GF-D8 (cell line): ENCODE measurements at regions not wholly inside any gene's neighbourhood (a gene's known extent, or its start where the extent isn't known, plus 50 kb on each side); places are given as distances from the start of the nearest gene placed in this dataset.
"Not testable (repeated sequence)": the region's sequence is repeated elsewhere in the genome, so short reads cannot be mapped to it uniquely, and the experiment has no call there.

Source experiments
- DNase-seq: peaks from one replicate; lab custom pipeline; 2025; lab: John Stamatoyannopoulos, UW

DNA sequence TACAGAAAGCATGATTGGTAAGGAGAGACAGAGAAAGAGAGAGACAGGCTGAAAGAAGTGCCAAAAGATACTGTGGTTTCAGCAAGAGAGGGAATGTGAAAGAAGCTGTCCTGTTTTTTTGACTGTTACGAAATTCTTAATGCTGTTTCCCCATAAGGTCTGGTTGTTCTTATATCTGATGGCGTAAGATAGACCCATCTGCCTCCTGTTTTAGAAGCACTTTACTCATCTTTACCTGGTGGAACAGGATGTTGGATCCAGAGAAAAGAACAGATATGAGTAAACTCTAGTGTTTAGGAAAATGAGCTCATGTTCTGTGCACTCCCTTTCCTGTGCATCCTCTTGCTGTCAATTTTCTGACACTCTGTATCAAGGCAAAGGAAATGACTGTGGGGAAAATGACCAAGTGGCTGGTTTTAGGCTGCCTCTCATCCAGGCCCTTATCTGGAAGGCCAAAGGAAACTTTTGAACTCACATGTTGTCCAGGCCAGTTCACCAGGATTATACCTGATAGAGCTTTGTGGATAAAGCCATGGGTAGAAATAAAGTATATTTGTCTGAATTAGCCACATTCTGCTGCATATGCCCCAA lies 311.7 kb upstream of the HTR2C start:
- DNase-seq: no peak

DNA sequence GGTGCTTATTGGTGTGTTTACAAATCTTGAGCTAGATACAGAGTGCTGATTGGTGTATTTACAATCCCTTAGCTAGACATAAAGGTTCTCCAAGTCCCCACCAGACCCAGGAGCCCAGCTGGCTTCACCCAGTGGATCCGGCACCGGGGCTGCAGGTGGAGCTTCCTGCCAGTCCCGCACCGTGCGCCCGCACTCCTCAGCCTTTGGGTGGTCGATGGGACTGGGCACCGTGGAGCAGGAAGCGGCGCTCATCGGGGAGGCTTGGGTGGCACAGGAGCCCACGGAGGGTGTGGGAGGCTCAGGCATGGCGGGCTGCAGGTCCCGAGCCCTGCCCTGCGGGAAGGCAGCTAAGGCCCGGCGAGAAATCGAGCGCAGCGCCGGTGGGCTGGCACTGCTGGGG lies 313.5 kb upstream of the HTR2C start:
- not testable (repeated sequence) for DNase-seq

DNA sequence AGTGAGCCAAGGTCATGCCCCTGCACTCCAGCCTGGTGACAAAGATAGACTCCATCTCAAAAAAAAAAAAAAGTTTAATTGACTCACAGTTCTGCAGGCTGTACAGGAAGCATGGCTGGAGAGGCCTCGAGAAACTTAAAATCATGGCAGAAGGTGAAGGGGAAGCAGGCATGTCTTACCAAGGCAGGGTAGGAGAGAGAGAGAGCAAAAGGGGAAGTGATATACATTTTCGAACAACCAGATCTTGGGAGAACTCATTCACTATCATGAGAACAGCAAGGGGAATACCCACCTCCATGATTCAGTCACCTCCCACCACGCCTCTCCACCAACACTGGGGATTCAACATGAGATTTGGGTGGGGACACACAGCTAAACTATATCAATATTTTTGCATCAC lies 315.2 kb upstream of the HTR2C start:
- DNase-seq: no peak

DNA sequence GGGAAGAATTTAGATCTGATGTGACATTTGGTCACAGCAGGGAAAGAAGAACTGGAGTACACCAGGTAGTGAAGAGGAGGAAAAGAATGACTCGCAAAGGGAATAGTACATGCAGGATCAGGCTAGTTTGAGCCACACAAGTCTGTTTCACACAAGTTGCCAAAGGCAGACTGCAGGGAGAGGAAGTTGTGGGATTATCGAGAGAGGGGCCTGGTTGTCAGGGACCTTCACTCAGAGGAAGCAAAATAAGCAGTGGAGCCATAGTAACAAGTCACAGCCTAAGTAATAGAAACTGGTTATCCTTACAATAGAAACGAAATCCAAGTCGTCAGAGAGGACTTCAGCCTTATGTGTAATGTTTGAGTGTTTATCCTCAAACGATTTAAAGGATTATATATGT lies 316.7 kb upstream of the HTR2C start:
- DNase-seq: no peak

DNA sequence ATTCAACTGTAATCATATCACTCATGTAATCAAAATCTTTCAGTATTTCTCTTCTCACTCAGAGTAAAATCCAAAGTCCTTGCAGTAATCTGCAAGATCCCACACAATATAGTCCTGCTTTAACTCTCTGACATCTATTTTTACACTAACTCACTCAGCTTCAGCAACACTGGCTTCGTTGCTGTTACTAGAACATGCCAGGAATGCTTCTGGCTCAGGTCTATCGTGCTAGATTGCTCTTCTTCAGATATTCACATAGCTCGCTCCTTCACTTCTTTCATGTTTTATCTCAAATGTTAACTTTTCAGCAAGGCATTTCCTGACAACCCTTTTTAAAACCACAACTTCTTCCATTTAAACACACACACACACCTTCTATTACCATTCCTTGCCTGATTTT lies 331.7 kb upstream of the HTR2C start:
- no peak for DNase-seq

DNA sequence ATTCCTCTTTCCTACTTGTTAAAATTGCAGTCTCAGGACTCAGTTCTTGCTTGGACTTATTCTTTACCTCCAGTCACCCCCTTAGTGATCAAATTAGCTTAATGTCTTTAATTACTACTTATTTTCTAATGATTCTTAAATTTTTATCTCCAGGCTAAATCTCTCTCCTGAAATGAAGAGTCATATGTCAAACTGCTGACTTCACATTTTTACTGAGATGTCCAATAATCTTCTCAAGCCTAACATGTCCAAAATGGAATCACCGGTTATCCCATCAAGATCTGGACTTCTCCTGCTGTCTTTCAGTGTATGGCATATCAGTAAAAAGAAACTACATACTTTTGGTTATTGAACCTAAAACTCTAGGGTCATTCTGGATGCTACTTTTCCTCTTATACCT lies 332.3 kb upstream of the HTR2C start:
- DNase-seq: no peak

DNA sequence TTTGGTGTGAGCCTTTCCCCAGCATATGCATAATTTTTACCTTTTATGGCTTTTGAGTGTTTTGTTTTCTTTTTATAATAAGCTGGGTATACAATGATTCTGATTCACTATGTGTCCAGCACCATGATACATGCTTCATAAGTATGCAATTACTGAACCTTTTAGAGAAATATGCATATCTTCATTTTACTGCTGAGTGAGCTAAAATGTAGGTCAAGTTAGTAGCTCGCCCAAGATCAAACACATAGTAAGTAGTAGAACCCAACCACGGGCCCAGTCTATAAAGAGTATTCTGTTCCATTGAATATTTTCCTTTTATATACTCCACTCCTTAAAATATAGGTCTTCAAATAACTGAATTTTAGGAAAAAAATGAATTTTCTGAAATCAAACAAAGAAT lies 362.4 kb upstream of the HTR2C start:
- no peak for DNase-seq

DNA sequence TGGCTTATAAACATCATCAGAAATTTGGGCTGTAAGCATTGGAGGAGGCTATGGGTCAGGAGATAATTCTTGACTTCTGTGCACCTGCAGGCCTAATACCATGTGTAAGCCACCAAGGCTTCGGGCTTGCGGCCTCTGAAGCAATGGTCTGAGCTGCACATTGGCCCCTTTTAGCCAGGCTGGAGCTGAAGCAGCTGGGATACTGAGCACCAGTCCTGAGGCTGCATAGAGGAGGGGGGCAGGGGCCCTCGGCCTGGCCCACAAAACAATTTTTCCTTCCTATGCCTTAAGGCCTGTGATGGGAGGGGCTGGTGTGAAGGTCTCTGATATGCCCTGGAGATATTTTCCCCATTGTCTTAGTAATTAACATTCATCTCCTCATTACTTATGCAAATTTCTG lies 373.0 kb upstream of the HTR2C start:
- no peak for DNase-seq

DNA sequence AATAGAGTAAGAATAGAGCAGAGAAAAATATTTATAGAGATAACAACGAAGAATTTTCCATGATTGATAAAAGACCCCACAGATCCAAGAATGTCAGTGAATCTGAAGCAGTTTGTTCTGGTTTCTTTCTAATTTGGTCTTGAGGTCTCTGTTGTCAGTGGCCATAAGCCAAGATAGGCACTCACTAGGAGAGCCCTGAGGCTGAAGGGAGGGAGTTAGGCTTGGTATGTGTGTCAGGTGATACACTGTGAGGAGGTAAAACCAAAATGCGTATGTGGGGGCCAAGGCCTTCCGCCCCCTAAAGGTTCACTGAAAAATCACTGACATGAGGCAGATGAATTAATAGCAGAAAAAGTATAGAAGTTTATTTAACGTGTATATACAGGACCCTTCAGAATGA lies 382.3 kb upstream of the HTR2C start:
- DNase-seq: no peak

DNA sequence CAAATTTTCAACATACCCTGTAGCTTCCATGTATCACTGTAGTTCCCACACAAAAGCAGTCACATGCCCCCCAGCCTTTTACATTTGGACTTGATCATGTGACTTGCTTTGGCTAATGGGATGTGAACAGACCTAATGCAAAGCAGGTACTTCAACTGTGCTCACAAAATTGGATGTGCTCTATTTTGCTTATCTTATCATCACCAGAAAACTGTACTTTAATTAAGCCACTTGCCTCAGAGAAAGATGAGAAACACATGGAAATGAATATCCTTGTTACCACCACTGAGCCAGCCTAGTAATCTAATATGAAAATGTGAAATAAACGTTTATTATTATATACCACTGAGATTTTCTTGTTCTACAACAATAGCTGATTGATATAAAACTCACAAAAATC lies 402.7 kb upstream of the HTR2C start:
- no peak for DNase-seq

DNA sequence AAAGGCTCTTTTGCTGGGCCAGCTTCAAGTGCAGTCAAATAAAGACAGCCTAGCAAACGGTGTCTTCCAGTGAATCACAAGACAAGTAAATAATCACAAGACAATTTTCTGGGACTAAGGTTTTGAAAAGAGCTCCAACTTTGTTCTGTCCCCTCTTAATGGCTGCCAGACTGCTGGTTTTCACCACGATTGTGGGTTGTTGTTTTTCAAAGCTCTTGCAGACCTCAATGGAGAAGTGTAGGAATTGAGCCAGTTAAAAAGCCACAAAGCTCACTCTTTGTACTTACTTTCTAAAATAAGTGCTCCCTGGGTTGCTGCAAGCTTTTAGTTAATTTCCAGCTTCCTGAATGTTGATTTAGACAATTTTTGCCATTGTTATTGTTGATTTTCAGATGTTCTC lies 405.8 kb upstream of the HTR2C start:
- DNase-seq: no peak

DNA sequence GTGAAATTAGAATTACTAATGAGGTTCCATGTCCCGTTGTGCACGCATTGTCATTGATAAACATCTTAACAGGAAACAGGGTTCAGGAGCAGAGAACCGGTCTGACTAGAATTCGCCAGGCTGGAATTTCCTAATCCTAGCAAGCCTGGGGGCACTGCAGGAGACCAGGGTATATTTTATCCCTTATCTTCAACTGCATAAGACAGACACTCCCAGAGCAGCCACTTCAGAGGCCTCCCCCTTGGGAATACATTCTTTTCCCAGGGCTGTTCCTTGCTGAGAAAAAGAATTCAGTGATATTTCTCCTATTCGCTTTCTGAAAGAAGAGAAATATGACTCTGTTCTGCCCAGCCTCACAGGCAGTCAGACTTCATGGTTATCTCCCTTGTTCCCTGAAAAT lies 416.6 kb upstream of the HTR2C start:
- DNase-seq: not testable (repeated sequence)

DNA sequence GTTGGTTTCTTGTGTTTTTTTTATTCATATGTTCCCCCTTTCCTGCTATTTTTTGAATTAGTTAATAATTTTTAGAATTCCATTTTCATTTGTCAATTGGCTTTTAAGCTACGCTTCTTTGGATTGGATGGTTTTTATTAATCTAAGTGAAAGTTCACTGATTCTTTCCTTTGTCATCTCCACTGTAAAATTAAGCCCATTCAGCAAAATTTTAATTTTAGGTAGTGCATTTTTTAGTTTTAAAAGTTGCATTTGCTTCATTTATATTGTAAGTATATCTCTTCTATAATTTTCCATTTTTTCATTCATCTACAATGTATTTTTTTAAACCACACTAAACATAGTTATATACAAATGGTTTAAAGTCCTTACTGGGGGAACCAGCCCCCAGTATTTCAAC lies 417.3 kb upstream of the HTR2C start:
- DNase-seq: no peak

DNA sequence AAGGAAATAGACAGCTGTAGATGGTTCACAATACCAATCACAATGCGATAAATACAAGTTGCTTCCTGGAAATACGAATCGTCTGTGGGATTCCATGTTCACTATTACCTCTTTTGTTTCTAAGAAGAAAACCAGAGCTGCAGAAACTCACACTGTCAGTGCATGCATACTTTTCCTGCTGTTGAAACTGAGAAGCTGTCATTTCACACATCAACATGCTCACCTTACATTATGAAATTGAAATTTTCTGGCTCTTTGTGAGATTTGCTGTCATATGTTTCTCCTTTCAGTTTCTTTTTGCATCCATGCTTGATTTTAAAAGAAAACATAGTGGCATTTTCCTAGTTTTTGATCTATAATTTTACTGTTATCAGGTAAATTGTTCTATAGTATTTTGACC lies 418.3 kb upstream of the HTR2C start:
- no peak for DNase-seq

DNA sequence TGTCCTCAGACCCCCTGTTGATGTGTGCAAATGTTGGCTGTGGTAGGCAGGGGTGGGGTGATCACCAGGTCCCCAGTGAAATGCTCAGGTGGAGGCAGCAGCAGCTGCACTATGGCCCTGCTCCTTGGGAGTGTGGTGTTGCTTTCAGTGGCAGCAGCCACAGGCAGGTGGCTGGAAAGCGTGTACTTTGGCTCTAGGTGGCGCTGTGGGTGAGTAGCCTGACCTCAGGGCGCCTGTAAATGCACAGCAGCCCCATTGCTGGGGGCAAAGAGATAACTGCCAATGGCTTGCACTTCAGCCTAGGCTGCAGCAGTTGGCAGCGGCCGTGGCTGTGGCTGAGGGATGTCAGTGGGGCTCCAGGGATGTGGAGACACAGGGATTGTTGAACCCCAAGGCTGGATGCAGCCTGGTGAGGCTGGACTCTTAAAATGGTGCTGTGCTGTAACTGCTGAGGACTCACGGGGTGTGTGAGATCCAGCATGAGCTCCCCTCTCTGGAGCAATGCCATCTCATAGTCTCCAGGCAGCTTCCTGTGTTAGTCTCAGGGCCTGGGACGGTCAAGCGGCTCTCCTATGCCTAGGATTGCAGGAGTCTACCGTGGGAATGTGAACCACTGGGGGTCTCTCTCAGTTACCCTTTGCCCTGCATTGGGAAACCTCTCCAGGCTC lies 421.7 kb upstream of the HTR2C start:
- DNase-seq: no peak

DNA sequence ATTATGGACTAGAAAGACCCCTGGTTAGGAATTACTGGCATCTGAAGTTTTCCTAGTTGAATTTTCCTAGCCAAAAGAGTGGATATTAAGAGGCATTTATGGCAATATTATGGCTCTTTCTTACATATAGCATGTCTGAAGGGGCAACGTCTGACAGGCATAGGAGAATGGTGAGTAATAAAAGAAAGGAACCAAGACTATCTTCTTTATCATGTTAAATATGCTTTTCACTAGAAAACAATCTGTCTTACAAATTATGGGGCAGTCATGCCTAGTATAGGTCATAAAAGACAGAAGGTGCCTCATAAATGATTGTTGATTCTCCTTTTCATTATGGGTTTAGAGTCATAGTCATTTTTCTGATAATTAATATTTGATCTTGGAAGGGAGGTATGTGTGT lies 431.1 kb upstream of the HTR2C start:
- no peak for DNase-seq

DNA sequence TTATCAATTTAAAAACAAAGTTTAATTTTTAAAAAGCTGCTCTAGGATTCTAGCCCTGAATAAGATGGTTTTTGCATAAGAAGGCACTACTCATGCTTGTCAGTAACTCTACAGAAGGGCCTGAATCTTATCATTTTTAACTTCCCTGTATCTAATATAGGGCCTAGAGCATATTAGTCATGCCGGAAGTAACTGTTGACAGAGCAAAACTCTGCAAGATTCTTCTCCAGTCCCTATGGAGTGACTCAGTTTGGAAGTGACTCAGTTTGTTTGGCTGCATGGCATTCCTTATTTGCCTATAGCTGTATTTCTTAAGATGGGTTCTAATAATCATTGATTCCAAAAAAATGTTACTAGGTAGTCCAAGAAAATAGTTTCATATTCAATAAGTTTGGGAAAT lies 431.8 kb upstream of the HTR2C start:
- no peak for DNase-seq

DNA sequence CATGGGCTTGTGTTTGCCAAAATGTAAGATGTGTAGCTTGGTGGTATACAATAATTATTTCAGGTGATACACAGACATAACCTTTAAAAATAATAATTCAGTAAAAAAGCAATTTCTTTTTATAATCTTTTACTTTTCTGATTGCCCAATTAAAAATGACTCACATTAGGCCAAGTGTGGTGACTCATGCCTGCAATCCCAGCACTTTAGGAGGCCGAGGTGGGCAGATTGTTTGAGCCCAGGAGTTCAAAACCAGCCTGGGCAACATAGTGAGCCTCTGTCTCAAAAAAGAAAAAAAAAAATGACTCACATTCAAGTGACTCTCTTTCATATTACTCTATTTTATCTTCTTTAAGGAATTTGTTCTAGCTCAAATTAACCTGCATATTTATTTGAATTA lies 449.4 kb upstream of the HTR2C start:
- DNase-seq: no peak

DNA sequence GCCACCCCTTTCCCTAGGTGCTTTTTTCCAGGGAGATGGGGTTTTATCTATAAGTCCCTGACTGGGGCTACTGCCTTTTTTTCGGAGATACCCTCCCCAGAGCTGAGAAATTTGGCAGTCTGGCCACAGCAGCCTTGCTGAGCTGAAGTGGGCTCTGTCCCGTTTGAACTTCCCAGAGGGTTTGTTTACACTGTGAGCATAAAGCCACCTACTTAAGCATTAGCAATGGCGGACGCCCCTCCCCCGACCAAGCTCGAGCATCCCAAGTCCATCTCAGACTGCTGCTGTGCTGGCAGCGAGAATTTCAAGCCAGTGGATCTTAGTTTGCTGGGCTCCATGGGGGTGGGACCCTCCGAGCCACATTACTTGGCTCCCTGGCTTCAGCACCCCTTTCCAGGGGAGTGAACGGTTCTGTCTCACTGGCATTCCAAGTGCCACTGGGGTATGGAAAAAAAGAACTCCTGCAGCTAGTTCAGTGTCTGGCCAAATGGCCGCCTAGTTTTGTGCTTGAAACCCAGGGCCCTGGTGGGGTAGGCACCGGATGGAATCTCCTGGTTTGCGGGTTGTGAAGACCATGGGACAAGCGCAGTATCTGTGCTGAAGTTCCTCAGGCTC lies 456.4 kb upstream of the HTR2C start:
- no peak for DNase-seq

DNA sequence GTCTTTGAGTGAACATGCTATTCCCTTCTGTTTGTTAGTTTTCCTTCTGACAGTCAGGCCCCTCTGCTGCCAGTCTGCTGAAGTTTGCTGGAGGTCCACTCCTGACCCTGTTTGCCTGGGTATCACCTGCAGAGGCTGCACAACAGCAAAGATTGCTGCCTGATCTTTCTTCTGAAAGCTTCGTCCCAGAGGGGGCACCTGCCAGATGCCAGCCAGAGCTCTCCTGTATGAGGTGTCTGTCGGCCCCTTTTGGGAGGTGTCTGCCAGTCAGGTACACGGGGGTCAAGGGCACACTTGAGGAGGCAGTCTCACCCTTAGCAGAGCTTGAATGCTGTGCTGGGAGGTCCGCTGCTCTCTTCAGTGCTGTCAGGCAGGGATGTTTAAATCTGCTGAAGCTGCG lies 456.9 kb upstream of the HTR2C start:
- DNase-seq: no peak

DNA sequence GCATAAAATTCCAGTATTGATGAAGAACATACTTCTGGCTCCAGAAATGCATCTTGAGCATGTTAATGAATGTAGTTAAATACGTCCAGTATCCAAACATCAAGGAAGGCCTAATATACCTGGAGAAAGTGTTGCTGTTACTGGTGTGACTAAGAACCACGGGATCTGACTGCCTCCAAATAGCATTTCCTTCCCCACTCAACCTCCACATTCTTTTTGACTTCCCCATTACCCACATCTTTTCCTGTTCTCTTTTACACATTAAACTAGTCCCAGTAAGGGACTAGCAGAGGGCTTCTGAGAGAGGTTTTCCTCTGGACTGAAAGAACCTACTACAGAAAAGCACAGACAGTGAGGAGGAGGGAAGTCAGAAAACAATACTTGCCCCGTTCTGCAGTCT lies 482.8 kb upstream of the HTR2C start:
- DNase-seq: no peak

DNA sequence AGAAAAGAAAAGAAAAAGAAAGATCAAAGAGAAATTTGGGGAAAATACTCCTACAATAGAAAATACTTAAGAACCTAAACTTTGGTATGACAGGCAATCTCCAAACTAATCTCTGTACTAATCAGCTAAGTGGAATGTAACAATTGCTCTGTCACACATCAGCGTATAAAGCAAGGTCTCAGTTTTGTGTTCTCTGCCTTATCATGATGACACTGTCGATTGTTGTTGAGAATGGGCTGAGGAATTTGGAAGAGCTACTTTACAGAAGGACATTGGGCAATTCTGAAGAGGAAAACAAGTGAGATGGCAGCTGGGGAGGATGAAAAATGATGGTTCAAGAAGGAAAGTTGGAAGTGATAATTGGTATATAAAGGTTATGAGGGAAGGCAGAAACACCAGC lies 486.0 kb upstream of the HTR2C start:
- no peak for DNase-seq

DNA sequence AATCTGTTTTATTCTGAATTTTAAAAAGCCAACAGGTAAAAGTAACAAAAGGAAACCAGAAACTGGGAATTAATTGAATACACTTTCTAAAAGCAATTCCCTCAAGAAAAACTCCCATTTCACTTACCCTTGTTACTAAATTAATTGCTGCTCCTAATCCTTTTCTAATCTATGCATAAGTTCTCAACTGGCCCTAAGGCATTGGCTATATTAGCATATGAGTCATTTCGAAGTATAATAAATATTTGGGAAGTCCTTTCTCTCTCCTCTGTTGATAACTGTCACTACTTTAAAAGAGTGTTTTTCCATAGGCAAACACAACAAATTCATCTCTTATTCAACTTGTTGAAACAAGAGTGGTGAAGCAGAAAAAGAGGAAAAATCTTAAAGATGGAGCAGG lies 486.5 kb upstream of the HTR2C start:
- DNase-seq: no peak

DNA sequence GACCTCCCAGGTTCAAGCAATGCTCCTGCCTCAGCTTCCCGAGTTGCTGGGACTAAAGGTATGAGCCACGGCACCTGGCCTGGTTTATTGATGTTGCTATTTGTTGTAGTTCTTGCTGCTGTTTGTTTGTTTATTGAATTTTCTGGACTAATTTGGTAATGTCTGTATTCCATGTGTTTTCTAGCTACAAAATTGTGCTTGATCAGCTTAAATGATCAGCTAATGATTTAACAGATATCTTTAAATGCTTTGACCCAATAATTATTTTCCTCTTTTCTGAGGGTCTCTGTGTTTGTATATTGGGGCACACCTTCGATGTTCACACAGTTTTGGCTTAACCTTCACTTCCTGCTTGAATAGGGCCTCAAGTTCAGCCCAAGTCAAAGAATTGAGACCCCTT lies 488.1 kb upstream of the HTR2C start:
- no peak for DNase-seq
